ENCODE measurements at regions not wholly inside any gene's neighbourhood (a gene's known extent, or its start where the extent isn't known, plus 50 kb on each side); places are given as distances from the start of the nearest gene placed in this dataset.

- no peak overlapping the region for H3K4me3 ChIP-seq (ENCODE audit: low read depth, low read length)
- no peak for DNase-seq (ENCODE audit: low read depth, low spot score)
- TF ChIP-seq CTCF (IDR thresholded peaks at IDR 0.05; ENCODE audit: low read depth, low read length), result no peak
- in situ Hi-C loops (cut with HindIII; ENCODE audit: low sequenced_read_pairs), result no loop called here
Measured at GRCh38 chr20:12591949-12592470, 416.8 kb upstream of the SPTLC3 start.

GRCh38 chr20:12592756-12593155 is 416.0 kb upstream of the SPTLC3 start:
- H3K4me3 ChIP-seq (ENCODE audit: low read depth, low read length), result no peak overlapping the region
- no peak for TF ChIP-seq CTCF (IDR thresholded peaks at IDR 0.05; ENCODE audit: low read depth, low read length)
- DNase-seq (ENCODE audit: low read depth, low spot score), result no peak
- in situ Hi-C loops (cut with HindIII; ENCODE audit: low sequenced_read_pairs), result no loop called here

GRCh38 chr20:12593342-12593873 is 415.4 kb upstream of the SPTLC3 start:
- no peak overlapping the region for H3K4me3 ChIP-seq (ENCODE audit: low read depth, low read length)

GRCh38 chr20:12594410-12595088 is 414.2 kb upstream of the SPTLC3 start:
- no peak overlapping the region for H3K4me3 ChIP-seq (ENCODE audit: low read depth, low read length)
- no peak for TF ChIP-seq CTCF (IDR thresholded peaks at IDR 0.05; ENCODE audit: low read depth, low read length)
- in situ Hi-C loops (cut with HindIII; ENCODE audit: low sequenced_read_pairs), result no loop called here
- no peak for DNase-seq (ENCODE audit: low read depth, low spot score)

More at GRCh38 chr20:12593342-12593873, 415.4 kb upstream of the SPTLC3 start:
- in situ Hi-C loops (cut with HindIII; ENCODE audit: low sequenced_read_pairs), result no loop called here
- no peak for TF ChIP-seq CTCF (IDR thresholded peaks at IDR 0.05; ENCODE audit: low read depth, low read length)
- no peak for DNase-seq (ENCODE audit: low read depth, low spot score)

- in situ Hi-C loops (cut with HindIII; ENCODE audit: low sequenced_read_pairs), result no loop called here
- no peak overlapping the region for H3K4me3 ChIP-seq (ENCODE audit: low read depth, low read length)
- DNase-seq (ENCODE audit: low read depth, low spot score), result no peak
- TF ChIP-seq CTCF (IDR thresholded peaks at IDR 0.05; ENCODE audit: low read depth, low read length), result no peak
Measured at GRCh38 chr20:12595841-12596240, 412.9 kb upstream of the SPTLC3 start.

GRCh38 chr20:12596863-12597262 is 411.9 kb upstream of the SPTLC3 start:
- in situ Hi-C loops (cut with HindIII; ENCODE audit: low sequenced_read_pairs), result no loop called here
- no peak overlapping the region for H3K4me3 ChIP-seq (ENCODE audit: low read depth, low read length)
- TF ChIP-seq CTCF (IDR thresholded peaks at IDR 0.05; ENCODE audit: low read depth, low read length), result no peak
- no peak for DNase-seq (ENCODE audit: low read depth, low spot score)
